SH-SY5Y (cell line): ENCODE measurements at regions not wholly inside any gene's neighbourhood (a gene's known extent, or its start where the extent isn't known, plus 50 kb on each side); places are given as distances from the start of the nearest gene placed in this dataset.

Source experiments
- GATA2 ChIP-seq: IDR thresholded peaks from 2 replicates; pipeline ENCODE4 v1.6.1; 2011; ENCODE audit warnings: mild to moderate bottlenecking, low read depth, low read length
- GATA3 ChIP-seq: IDR thresholded peaks from 2 replicates; pipeline ENCODE4 v1.6.1; 2011; ENCODE audit warnings: low read depth, mild to moderate bottlenecking, low read length, moderate library complexity

- TF ChIP-seq GATA3 (no peak), GATA2 (no peak)
These were observed 667.4 kb upstream of the WWC1 start for GRCh38 chr5:167624053-167624452.
